Heart left ventricle (tissue), 13 donors: ENCODE measurements at regions not wholly inside any gene's neighbourhood (a gene's known extent, or its start where the extent isn't known, plus 50 kb on each side); places are given as distances from the start of the nearest gene placed in this dataset.

Source experiments
- CTCF ChIP-seq, 12 donors: fragments of 200-600 bp; sonication (generic) in 4 of 12; IDR thresholded peaks; one replicate each; pipeline versions ENCODE4 v1.5.0 to v1.8.0; 2018 to 2022; ENCODE audit warnings: antibody characterized with exemption in 12 of 12, mild to moderate bottlenecking in 5 of 12
- POLR2A ChIP-seq, 2 donors: fragments of 450-650 bp; IDR thresholded peaks; one replicate each; pipeline ENCODE4 v1.6.1; 2017; ENCODE audit warnings: antibody characterized with exemption in 2 of 2, mild to moderate bottlenecking in 2 of 2, moderate library complexity in 2 of 2
- donor health status: ischemic (EF 13 %, LVEDD 7.1; RV severe dilation, severe dysfunction).
- donor health status: DM: no; HTN: yes; CAD: no.
- donor health status: DM: no; HTN: no; CAD: no.
- donor health status: ischemic (EF 25% LVEDD 6.9; RV normal size, moderate dysfunction).
- donor health status: ischemic (EF 25% LVEDD 5.7; RV mildly dilated, moderate dysfunction).
- donor health status: ischemic (EF 35%, LVEDD 5.7; RV mildly dilated, moderate dysfunction).
- donor health status: nonischemic (EF 11% LVEDD 7.7; RV severe dilation, severe dysfunction).
- donor health status: DM: yes; HTN: yes; CAD: no.
- donor health status: PGD.
- donor health status: ischemic (EF 29% LVEDD 5.4; RV normal size, mild dysfunction).
- donor health status: nonischemic (EF 23%, LVEDD 6.1; RV moderate dilation, normal function).

- TF ChIP-seq POLR2A (IDR thresholded peaks at IDR 0.05) (no peak), CTCF (IDR thresholded peaks at IDR 0.05) (no peak)
These were observed 72.0 kb upstream of the CTAGE1 start for GRCh38 chr18:22489704-22490103.
